ENCODE measurements at regions not wholly inside any gene's neighbourhood (a gene's known extent, or its start where the extent isn't known, plus 50 kb on each side); places are given as distances from the start of the nearest gene placed in this dataset.

- no peak for DNase-seq (ENCODE audit: extremely low spot score)
- no peak overlapping the region for H3K27ac ChIP-seq (replicated peaks in 1 of 4)
- intact Hi-C loops (cut with DNase I): no loop called here
- H3K36me3 ChIP-seq: no peaks in the 10 kb centered on the region
- H3K4me3 ChIP-seq: no peak overlapping the region
- TF ChIP-seq CTCF (IDR thresholded peaks at IDR 0.05) (no peak), POLR2A (IDR thresholded peaks at IDR 0.05; ENCODE audit: low read depth) (no peak), EP300 (IDR thresholded peaks at IDR 0.05) (no peak), POLR2AphosphoS5 (IDR thresholded peaks at IDR 0.05) (no peak)
- 89% methylated on average over 5 of the region's 5 CpGs for WGBS
- H3K4me1 ChIP-seq: peaks cover 2 to 17% (median 12%) of the 10 kb centered on the region in 4 donors
- H3K27me3 ChIP-seq: no peaks in the 10 kb centered on the region
- no peaks in the 10 kb centered on the region for H3K9me3 ChIP-seq
Observed at GRCh38 chr7:25398418-25398817, 170.1 kb upstream of the NPVF start.

- no peak overlapping the region for H3K4me3 ChIP-seq
- no peaks in the 10 kb centered on the region for H3K9me3 ChIP-seq
- peak; percentile 81 for DNase-seq (ENCODE audit: extremely low spot score)
- no peak for TF ChIP-seq CTCF (IDR thresholded peaks at IDR 0.05)
- no peak for TF ChIP-seq POLR2AphosphoS5 (IDR thresholded peaks at IDR 0.05)
- no peak for TF ChIP-seq EP300 (IDR thresholded peaks at IDR 0.05)
- TF ChIP-seq POLR2A (IDR thresholded peaks at IDR 0.05; ENCODE audit: low read depth): no peak
- no peaks in the 10 kb centered on the region for H3K27me3 ChIP-seq
- no peaks in the 10 kb centered on the region for H3K36me3 ChIP-seq
- H3K27ac ChIP-seq (replicated peaks in 1 of 4): no peak overlapping the region
- peaks cover under 1 to 10% (median 5%) of the 10 kb centered on the region in 4 donors for H3K4me1 ChIP-seq
- 84% methylated on average over 8 of the region's 8 CpGs for WGBS
- intact Hi-C loops (cut with DNase I): no loop called here
Observed at GRCh38 chr7:25399000-25399750, 170.9 kb upstream of the NPVF start.

- no peak for TF ChIP-seq EP300 (IDR thresholded peaks at IDR 0.05)
- TF ChIP-seq CTCF (IDR thresholded peaks at IDR 0.05): no peak
- no peak for TF ChIP-seq POLR2A (IDR thresholded peaks at IDR 0.05; ENCODE audit: low read depth)
- TF ChIP-seq POLR2AphosphoS5 (IDR thresholded peaks at IDR 0.05): no peak
- peaks cover 0 to 10% (median 6%) of the 10 kb centered on the region in 4 donors for H3K4me1 ChIP-seq
- 78% methylated on average over 4 of the region's 4 CpGs for WGBS
- H3K4me3 ChIP-seq: no peak overlapping the region
- intact Hi-C loops (cut with DNase I): no loop called here
- no peak overlapping the region for H3K27ac ChIP-seq (replicated peaks in 1 of 4)
- no peaks in the 10 kb centered on the region for H3K36me3 ChIP-seq
- peak; percentile 39 for DNase-seq (ENCODE audit: extremely low spot score)
- no peaks in the 10 kb centered on the region for H3K27me3 ChIP-seq
- no peaks in the 10 kb centered on the region for H3K9me3 ChIP-seq
Observed at GRCh38 chr7:25402532-25402931, 174.2 kb upstream of the NPVF start.

GRCh38 chr7:25405736-25406135 lies 177.4 kb upstream of the NPVF start:
- H3K27ac ChIP-seq (replicated peaks in 1 of 4): no peak overlapping the region
- intact Hi-C loops (cut with DNase I): no loop called here
- TF ChIP-seq CTCF (IDR thresholded peaks at IDR 0.05) (no peak), EP300 (IDR thresholded peaks at IDR 0.05) (no peak), POLR2AphosphoS5 (IDR thresholded peaks at IDR 0.05) (no peak), POLR2A (IDR thresholded peaks at IDR 0.05; ENCODE audit: low read depth) (no peak)
- no peaks in the 10 kb centered on the region for H3K36me3 ChIP-seq
- H3K27me3 ChIP-seq: no peaks in the 10 kb centered on the region
- no peaks in the 10 kb centered on the region for H3K9me3 ChIP-seq
- DNase-seq (ENCODE audit: extremely low spot score): peak; percentile 29
- 57% methylated on average over 5 of the region's 5 CpGs for WGBS
- H3K4me3 ChIP-seq: no peak overlapping the region
- H3K4me1 ChIP-seq: peaks cover 0 to 10% (median 6%) of the 10 kb centered on the region in 4 donors

GRCh38 chr7:25407053-25407452 lies 178.8 kb upstream of the NPVF start:
- intact Hi-C loops (cut with DNase I): no loop called here
- Histone ChIP-seq H3K27me3 (no peaks in the 10 kb centered on the region), H3K4me1 (peaks cover 0 to 10% (median 6%) of the 10 kb centered on the region in 4 donors)

More at GRCh38 chr7:25407053-25407452, 178.8 kb upstream of the NPVF start:
- Histone ChIP-seq H3K9me3 (no peaks in the 10 kb centered on the region), H3K4me3 (no peak overlapping the region), H3K27ac (replicated peaks in 1 of 4) (no peak overlapping the region), H3K36me3 (no peaks in the 10 kb centered on the region)
- no peak for TF ChIP-seq CTCF (IDR thresholded peaks at IDR 0.05)
- peak; percentile 55 for DNase-seq (ENCODE audit: extremely low spot score)
